HG02623 (cell line): ENCODE measurements at regions not wholly inside any gene's neighbourhood (a gene's known extent, or its start where the extent isn't known, plus 50 kb on each side); places are given as distances from the start of the nearest gene placed in this dataset.

Experiments used
- ATAC-seq: cut with Tn5 transposase; IDR thresholded peaks from one replicate; pipeline ENCODE4 v1.9.1; 2021; ENCODE audit warnings: moderate library complexity; ENCODE audit not compliant: unreplicated experiment

DNA sequence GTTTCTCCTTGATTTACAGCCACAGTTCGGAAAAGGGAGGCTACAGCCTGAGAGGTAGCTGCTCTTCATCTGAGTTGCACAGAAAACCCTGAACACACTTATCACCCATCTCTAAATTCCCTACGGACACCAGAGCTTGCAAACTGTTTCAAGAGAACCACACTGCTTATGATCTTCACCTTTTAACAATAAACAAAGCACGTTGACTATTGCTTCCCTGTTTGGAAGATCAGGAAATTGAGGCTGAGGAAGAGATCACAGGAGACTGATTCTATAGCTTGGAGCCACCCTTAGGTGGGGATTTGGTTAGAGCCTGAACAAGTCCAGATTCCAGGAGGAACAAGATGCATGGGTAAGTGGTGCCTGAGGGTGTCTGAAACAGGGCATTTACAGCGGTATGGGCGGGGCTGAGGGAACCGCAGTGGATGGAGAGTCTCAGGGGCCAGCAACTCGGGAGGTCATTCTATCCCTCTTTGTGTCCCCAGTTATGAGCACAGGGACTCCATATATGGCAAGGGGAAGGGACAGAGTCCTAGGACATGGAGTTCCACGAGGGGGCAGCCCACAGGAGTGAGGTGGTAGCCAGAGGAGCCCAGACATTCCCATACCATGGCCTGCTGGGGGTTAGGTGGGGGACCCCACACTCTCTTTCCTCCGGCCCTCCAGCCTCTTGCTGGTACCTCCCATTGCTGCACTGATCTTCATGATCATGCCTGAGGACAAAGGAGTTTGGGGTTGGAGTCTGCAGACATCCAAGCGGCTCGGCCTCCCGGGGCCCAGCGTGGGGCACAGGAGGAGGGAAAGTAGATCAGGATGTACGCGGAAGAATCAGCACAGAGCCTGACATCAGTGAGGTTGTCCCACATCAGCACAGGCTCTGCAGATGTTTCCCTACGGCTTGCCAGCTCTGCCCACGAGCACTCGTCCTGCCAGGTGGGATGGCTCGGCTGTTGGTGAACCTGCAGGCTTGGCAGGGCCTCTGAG, 162.3 kb upstream of the ZNF536 start:
- no peak for ATAC-seq

DNA sequence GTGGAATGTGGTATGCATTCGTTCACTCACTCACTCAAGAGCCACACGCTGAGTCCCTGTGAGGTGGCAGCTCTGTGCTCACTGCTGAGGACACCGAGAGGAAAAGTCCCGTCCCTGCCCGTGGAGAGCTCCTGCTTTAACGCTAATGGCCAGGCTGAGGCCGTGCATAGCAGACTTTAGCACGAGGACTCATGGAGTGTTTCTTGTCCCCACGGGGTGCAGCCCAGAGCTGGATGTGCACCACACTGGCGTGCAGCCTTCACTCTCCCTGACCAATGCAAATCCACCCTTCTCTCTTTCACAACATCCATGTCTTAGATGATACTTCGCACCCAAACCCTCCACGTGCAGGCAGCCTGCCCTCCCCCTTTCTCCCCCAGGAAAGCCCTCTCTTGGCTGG, 159.6 kb upstream of the ZNF536 start:
- ATAC-seq = no peak

DNA sequence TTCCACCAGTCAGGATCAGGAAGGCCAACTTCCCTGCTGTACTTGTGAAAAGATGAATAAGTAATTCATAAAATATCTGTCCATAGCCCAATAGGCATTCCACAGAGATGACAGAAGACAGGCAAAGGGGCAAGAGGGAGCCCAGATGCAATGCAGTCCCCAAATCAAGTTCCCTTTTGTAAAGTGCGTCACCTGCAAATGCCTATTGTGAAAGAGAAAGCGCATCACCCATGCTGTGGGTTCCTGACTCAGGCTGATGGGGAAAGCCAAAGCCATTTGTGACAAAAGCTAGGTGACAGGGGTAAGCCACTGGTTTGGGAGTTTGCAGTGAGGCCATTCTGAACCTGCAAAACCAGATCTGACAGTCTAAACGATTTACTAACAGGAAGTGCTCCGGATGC, 157.5 kb upstream of the ZNF536 start:
- no peak for ATAC-seq

DNA sequence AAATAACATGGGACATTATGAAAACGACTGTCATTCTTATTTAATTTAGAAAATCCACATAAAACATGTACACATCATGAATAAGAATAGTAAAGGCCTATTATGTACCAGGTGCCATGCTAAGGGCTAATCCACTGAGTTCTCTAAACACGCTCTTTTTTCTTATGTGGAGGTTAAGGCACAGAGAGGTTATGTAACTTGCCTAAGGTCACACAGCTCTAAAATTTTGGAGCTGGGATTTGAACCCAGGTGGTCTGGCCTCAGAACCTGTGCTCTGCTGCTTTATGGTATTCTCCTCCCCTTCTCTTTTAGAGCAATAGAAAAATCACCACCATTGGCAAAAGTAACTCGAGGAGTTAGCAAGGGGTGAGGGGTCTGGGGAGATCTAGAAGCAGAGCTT, 156.9 kb upstream of the ZNF536 start:
- no peak for ATAC-seq

DNA sequence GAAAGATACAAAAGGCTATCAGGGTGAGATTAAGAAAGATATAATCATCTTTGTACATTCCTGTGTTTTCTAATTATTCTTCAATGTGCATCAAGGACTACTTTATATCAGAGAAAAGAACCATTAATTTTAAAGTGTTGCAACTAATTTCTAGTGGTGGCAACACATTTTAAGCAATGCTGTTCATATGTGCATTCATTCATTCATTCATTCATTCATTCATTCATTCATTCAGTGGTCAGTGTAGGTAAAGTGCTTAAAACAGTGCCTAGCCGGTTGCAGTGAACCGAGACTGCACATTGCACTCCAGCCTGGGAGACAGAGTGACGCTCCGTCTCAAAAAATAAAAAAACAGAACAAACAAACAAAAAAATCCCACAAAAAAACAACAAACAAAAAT, 155.7 kb upstream of the ZNF536 start:
- no peak for ATAC-seq

DNA sequence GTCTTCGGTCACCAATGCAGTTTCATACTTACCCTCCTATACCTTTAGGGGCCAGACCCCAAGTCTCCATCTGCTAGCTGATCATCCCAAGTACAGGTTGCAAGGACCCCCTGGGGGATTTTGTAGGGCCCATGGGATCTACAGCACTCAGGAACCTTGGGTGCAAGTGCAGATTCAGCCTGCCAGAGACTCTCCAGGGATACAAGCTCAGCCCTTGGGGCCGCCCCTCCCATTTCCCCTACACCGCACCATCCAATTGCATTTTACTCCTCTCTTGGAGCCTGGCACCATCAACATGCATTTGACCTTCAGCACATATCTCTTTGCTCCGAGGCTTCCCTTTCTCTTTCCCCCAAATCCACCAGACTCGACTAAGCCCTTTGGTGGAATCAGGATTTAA, 154.7 kb upstream of the ZNF536 start:
- ATAC-seq = no peak

DNA sequence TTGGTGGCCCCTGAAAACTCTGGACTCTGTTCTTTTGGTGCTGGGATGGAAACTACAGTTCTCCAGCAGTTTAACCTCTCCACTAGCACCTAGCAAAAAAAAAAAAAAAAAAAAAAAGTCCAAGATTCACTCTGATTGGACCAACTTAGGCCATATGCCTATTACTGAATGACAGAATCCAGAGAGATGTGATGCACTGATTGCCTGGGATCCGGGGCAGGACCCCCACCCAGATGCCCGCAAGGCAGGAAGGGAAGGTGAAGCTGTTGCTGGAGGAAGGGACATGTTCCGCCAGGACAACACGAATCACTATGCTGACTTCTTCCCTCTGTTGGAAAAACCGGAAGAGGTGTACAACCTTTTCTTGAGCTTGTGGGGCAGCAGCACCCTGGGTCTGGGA, 152.5 kb upstream of the ZNF536 start:
- ATAC-seq = no peak

DNA sequence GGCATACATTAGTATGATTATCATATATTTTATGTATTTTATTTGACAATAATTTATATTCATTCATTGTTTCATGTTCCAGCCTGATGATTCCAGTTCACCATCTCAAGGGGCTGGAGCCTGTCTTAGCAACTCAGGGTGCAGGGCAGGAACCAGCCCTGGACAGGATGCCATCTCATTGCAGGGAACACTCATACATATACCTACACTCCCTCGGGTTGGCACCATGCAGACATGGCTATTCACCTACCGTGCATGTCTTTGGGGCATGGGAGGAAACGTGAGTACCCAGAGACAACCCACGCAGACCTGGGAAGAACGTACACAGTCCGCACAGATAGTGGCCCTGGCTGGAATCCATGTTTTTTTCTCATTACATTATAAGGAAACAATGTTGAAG, 151.0 kb upstream of the ZNF536 start:
- no peak for ATAC-seq

DNA sequence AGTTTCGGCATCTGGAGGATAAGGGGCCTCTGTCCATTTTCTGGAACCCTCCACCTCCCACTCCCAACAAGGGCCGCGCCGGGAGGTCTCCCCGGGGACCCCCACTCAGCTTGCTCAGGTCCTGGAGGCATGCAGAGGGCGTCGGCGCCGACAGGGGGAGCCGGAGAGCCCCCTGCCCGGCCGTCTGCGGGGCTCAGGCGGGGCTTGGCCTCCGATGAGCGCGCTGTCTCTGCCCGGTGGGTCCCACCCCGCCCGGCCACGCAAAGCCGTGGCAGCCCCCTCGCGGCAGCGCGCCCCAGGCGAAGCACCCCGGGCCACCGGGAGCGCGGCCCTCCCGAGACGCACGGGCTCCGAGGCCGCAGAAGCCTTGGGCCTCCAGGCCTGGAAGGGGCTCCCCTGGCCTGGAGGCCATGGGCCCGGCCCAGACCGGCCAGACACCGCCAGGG, 149.7 kb upstream of the ZNF536 start:
- ATAC-seq = no peak

DNA sequence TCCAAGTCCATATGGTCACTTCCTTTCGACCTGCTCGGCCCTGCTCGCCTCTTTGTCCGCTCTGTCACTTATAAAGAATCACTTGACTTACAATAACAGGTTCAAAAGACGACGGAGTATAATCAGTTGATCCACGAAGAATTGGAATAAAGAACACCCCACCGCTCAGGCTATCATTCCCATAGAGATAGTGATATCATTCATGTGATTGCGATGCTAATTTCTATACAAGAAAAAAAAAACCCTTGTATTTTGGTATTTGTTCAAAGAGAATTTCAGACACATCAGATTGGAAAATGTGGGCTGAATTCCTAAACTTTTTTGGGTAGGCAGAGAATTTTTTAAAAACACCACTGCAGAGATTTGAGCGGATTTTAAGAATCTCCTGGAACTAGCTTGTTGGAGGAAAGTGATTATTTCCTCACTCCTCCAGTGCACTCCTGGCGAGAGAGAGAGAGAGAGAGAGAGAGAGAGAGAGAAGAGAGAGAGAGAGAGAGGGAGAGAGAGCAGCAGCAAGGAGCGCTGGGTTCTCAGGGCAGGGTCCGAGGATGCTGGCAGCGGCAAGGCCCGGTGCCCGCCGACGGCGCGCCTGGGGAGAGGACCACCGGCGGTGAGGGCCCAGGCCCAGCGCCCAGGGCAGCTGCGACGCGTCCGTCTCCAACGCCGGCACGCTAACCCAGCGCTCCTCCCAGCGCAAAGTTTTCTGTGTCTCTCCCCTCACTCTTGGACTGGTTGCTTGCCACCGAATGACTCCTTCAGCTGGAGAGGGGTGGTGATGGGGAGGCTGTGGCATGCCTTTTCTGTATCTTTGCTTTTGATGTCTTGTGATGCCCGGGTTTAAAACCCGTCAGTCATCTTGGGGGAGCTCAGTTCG, 149.0 kb upstream of the ZNF536 start:
- no peak for ATAC-seq

DNA sequence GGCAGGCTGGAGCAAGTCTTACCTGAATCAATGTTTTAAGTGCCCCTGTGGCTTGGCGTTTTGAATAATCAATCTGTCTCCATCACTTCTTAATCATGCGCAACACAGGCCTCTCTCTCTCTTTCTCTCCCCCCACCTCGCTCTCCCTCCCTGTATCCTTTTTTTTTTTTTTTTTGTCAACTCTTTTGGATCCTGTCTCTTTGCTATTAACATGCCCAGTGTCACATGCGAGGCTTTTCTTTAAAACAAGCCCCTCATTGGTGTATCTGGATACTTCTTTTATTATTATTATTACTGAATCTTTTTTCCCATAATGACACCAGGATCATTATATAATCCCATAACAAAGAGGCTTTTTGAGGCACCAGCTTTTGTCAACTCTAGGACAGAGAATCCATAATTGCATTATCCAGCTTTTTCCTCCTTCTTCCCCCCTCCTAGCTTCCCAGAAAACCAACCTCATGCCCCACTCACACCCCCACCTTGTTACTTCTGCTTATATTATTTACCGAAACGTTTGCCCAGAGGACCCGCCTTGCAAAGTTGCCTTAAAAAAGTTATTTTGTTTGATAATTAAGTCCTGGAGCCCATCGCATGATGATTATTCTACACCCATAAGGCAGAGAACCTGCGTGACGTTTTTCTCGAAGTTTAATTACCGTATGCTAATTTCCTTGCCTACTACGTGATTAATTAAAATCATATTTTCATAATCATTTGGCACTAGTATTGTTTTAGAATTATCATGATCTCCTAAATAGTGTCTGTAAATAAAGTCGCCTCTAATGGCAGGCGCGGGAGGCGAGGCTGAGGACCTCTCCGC, 148.1 kb upstream of the ZNF536 start:
- no peak for ATAC-seq

DNA sequence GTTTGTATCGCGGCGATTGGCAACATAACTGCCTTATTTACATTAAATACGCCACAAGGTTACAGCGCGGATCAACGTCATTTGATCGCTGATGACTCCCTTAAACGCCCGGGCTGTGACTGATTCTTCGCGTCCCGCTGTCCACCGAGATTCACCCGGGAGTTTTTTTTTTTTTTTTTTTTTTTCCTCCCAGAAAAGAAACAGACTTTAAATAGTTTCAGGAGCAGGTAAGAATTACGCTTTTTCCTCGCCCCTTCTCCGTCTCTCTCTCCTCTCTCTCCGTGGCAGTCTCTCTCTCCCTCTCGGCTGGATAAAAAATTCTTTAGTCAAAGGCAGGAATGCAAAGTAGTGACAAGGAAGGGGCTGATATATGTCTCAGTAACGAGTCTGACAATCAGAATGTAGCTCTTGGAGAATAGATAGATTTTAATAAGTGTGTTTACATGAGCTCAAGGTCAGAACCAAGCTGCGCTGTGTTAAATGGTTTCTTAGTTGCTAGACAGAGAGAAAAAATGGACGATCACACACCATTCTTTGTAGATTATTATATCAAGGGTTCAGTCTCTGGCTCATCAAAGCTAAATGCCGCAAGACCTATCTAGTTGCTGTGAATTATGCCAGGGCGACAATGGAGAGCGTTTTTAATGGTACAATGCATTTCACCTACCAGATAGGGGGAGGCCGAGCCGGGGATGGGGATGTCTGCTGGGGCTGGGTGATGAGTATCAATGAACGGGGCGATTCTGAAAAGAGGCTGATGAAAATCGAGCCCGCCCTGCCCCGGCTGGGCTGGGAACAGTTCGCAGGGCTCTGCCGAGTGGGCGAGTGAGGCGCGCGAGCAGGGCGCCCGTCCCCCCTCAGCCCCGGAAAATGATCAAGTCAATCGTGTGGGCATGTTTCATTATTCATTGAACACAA, 147.2 kb upstream of the ZNF536 start:
- ATAC-seq = no peak

DNA sequence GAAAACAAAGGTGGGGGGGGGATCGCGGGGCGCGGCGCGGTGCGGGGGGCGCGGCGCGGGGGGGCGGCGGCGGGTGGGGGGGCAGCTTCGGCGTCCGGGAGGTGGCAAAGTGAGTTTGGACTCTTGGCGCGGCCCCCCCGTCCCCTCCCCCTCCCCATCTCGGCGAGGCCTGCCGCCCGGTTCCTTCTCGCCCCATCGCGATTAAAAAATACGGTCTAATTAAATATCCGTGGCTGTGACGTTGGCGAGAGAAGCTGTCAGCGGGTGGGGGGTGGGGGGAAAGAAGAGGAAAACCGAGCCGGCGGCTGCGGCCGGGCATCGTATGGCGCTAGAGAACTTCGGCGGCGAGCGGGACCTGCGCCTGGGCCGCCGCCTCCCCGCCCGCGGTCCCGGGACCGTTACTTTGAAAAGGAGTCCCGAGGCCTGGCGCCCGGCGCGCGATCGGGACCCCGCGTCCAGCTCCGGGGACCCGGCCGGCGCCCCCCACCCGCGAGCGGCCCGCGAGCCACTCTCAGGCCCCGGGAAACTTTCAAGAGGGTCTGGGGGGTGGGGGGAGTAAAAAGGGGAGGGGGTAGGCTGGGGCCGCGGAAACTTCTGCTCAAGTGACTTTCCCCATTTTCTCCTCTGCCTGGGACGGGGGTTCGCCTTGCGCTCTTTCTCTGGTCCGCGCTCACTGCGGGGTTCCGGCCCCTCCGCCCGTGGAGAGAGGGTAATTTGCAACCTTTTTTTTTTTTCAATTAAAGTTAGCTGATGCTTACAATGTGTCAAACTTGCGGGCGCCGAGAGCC, 146.3 kb upstream of the ZNF536 start:
- ATAC-seq = no peak

DNA sequence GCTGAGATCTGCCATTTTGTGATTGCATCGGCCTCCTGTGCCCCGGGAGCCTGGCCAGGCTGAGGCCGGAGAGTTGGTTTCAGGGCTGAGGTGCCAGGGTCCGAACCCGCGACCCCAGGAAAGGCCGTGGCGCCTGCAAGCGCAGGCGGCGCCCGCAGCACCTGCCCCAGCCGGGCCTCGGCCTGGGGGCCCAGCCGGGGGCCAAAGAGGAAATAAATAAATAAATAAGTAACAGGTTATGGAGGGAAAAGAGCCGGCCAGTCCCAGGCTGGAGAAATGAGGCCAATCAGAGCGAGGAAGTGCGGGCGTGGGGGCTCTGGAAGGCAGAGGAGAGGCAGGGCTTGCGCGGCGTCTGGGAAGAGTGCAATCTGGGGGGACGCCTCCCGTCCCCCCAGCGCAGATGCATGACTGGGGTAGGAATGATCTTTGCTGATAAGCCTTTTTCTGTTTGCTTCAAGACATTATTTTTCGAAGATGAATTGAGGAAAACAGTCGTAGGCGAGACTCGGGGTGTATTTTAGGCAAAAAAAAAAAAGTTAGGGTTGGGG, 145.6 kb upstream of the ZNF536 start:
- no peak for ATAC-seq

DNA sequence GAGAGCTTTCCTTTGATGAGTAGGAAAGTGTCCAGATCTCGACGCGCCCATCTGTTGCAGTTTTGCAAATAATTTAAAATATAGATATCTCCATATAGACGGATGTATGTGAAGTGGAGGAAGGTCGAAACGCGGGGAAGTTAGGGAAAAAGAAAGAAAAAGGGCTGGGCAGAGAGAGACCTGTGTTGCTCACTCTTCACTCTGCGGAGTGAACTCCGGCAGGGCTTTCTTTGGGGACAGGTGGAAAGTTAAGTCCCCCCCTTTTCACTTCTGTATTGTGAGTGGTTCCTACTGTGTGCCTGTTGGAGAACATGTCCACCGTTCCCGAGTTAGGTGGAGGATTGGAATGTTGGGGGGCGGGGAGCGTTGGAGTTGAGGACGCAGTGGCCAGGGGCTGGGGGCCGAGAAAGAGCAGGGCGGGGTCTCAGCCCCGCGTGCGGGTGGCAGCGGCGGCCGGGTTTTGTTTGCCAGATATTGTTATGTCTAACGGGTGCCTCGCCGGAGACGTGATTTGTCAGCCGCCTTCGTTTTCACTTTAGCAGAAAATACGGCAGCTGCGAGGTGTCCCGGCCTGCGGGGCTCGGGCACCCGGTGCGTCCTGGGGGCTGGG, 145.1 kb upstream of the ZNF536 start:
- ATAC-seq = no peak

DNA sequence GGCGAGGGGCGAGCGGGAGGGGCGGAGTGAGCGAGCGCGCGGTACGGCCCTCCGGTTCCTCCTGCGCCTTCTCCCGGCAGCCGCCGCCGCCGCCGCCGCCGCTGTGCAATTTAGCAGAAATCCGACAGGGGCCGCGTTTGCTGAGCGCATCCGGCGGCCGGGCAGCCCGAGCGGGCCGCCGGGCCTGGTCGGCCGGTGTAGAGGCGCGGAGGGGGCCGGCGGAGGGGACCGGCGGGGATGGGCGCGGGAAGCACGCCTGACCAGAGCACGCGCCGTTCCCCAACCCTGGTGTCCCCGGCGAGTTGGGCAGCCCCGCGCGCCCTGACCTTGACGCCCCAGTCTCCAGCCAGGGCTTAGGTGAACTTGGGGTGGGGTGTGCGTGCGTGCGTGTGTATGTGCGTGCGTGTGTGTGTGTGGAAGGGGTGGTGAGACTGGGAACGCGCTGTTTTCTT, 144.5 kb upstream of the ZNF536 start:
- ATAC-seq = no peak

DNA sequence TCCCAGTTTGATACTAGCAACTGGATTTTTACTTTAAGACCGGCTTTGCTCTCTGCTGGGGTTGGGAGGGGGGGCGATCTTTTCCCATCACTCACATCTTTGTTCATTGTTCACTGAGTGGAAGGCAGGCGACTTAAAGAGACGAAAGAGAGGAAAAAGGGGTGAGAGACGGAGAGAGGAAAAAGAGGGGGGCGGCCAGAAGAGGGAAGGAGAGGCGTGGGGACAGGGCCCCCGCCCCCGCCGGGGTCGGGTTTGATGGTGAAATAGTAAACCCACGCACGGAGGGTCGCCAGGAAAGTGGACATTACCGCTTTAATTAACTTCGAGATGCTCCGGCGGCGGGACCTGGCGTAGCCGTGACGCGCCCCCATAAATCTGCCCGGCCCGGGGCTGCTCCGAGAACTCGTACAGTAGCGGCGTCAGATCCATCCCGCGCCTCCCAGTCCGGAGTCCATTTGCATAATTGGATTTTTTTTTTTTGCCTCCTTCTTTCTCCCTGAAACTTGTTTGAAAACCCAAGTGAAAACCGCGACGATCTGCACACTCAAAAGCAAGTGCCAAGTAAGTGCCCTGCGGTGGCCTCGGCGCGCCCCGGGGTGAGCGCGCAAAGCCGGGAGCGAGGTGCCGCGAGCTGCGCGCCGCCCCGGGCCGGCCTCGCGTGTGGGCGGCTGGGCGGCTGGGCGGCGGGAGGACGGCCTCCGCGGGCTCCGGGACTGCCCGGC, 143.9 kb upstream of the ZNF536 start:
- no peak for ATAC-seq
